ENCODE measurements at regions not wholly inside any gene's neighbourhood (a gene's known extent, or its start where the extent isn't known, plus 50 kb on each side); places are given as distances from the start of the nearest gene placed in this dataset.

- Mint-ChIP-seq H3K4me3 (no peak overlapping the region), H3K27me3 (ENCODE audit: low read depth) (peaks cover 3% of the 10 kb centered on the region; the same call in 1 of the 2 replicates), H3K27ac (no peak overlapping the region), H3K36me3 (ENCODE audit: insufficient read depth in 1 of 3, low read depth in 3 of 3) (peaks cover 0 to 2% (median 0%) of the 10 kb centered on the region in 3 experiments; a peak in 1 of 7 replicates), H3K4me1 (no peaks in the 10 kb centered on the region; a peak in 1 of 4 replicates), H3K9me3 (peaks cover 52 to 54% of the 10 kb centered on the region in 2 experiments)
- Histone ChIP-seq H3K9ac (ENCODE audit: extremely low read depth, insufficient read length, low read length) (no peak overlapping the region), H3K23ac (ENCODE audit: insufficient read length, low read depth, low read length) (no peak overlapping the region), H2AFZ (ENCODE audit: low read length) (no peak overlapping the region), H2BK15ac (ENCODE audit: low read depth, low read length) (no peak overlapping the region), H2BK12ac (ENCODE audit: insufficient read length, low read depth, low read length) (no peak overlapping the region), H3K79me1 (ENCODE audit: insufficient read depth, low read depth, low read length, poor library complexity, severe bottlenecking) (no peaks in the 10 kb centered on the region), H3K56ac (ENCODE audit: insufficient read length, low read depth, low read length) (no peak overlapping the region), H3K9me3 (ENCODE audit: control insufficient read depth, low read depth, low read length) (peaks cover 9% of the 10 kb centered on the region), H4K8ac (replicated peaks; ENCODE audit: insufficient read length, low read depth, low read length) (no peak overlapping the region), H3K4ac (ENCODE audit: low read depth, low read length) (no peak overlapping the region), H3K23me2 (ENCODE audit: insufficient read length, low read depth, low read length, poor library complexity, severe bottlenecking) (no peaks in the 10 kb centered on the region), H3K18ac (ENCODE audit: insufficient read length, low read depth, low read length) (no peak overlapping the region), H3K14ac (ENCODE audit: insufficient read depth, low read length) (no peak overlapping the region), H3K79me2 (ENCODE audit: insufficient read depth, low read length) (no peaks in the 10 kb centered on the region), H4K5ac (ENCODE audit: insufficient read length, low read depth, low read length) (no peak overlapping the region), H3K27ac (ENCODE audit: insufficient read length, low read depth, low read length) (no peak overlapping the region), H3K27me3 (ENCODE audit: insufficient read depth, low read length) (no peaks in the 10 kb centered on the region; the same call in 1 of the 2 replicates), H3K4me1 (ENCODE audit: insufficient read depth, low read length) (0 out of 2 replicates have a peak, but pooled peaks cover 4% of the 10 kb centered on the region), H2AK5ac (ENCODE audit: insufficient read length, low read length) (no peak overlapping the region), H4K20me1 (ENCODE audit: control insufficient read depth, insufficient read depth, insufficient read length) (no peaks in the 10 kb centered on the region), H3T11ph (ENCODE audit: low read length) (no peak overlapping the region), H4K91ac (ENCODE audit: insufficient read length, low read depth, low read length) (no peak overlapping the region), H2BK5ac (ENCODE audit: insufficient read length, low read length) (no peak overlapping the region), H2BK20ac (ENCODE audit: low read depth, low read length, poor library complexity, severe bottlenecking) (no peak overlapping the region), H3K4me2 (ENCODE audit: insufficient read depth, insufficient read length, low read length) (no peak overlapping the region), H2BK120ac (ENCODE audit: low read depth, low read length, poor library complexity, severe bottlenecking) (no peak overlapping the region)
- no peak for DNase-seq
- TF ChIP-seq CTCF (conservative IDR thresholded peaks at IDR 0.05): no peak
- no CpG with 5 or more reads among the region's 1 CpG for whole genome bisulfite sequencing (ENCODE audit: extremely low coverage, insufficient read length, low lambda C conversion rate)
These were observed 368.7 kb downstream of the MID1IP1 start for GRCh38 chrX:39169976-39170375.

Measured in H9 (cell line).